M059J (cell line): ENCODE measurements at regions not wholly inside any gene's neighbourhood (a gene's known extent, or its start where the extent isn't known, plus 50 kb on each side); places are given as distances from the start of the nearest gene placed in this dataset.
A peak's percentile ranks its signal among the peaks of the same experiment; 100 is the strongest.

ENCODE experiments used
- DNase-seq: peaks from one replicate; pipeline ENCODE4 v3.0.0-alpha.2; 2012; ENCODE audit warnings: low read depth

DNA sequence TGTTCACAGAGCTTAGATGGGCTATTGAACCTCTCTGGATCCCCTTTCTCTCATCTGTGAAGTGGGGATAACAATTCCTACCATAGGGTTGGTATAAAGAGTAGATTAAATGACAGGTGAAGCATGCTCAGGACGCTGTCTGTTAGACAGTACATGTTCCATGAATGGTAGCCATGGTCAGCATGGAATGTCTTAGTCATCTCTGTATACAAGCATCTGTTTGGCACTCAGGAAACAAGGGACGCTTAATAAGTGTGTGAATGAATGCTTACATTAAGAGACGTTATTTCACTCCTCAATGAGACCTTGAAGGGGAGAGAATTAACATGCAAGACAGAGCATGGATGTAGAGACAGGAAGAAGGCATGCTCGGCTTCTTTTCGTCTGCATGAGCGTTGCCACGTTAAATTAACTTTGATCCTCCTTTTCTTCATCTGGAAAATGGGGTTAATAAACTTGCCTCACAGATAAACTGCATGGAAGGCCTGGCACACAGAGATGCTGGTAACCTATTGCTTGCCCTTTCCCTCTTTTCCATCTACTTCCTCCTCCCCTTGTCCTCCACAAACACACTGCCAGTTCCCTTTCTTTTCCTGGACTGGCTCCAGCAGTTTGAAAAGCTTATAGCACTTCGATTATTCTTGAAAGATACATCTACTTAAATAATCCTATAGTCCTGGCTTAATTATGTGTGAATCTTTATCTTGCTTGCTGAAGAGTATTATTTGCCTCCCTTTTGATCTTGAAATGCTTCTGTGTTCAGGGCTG lies 267.2 kb upstream of the MTNR1B start:
- no peak for DNase-seq

GRCh38 chr11:92702805-92703448 lies 266.5 kb upstream of the MTNR1B start:
- no peak for DNase-seq

DNA sequence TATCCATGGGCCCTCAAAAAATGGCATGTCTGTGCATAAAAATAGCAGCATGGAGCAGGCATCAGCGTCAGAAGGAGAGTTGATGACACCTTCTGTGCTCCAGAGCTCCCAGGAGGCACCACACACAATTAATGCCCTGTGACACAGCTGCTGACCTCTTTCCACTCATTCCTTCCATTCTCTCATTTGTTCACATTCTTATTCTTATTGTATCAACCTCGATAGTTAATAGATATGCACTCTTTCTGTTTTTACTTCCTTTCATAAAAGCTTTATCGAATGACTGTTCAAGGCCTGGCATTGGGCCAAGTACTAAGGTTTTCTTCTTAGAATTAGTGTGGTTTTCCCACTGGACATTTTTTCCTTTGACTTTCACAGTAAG lies 266.0 kb upstream of the MTNR1B start:
- DNase-seq: peak; percentile 27

DNA sequence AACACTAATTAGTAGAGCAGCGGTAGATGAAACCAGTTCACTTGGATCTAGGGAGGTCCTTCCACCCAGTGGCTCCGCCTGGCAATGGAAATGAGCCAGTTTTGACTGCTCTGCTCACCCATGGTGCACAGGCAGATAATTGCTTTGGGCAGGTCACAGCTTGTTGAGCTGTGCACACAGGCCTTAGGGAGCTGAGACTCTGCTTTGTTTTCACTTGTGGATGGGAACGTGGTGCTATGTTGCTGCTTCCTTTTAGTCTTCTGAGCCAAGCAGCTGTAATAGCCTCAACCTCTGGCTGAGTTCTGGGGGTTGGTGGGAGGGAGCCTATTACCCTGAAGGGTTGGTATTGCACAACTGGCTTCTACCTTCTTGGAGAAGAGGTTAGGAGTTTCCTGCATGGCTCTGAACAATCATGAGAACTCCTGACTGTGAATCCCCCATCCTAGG lies 262.3 kb upstream of the MTNR1B start:
- DNase-seq: no peak

DNA sequence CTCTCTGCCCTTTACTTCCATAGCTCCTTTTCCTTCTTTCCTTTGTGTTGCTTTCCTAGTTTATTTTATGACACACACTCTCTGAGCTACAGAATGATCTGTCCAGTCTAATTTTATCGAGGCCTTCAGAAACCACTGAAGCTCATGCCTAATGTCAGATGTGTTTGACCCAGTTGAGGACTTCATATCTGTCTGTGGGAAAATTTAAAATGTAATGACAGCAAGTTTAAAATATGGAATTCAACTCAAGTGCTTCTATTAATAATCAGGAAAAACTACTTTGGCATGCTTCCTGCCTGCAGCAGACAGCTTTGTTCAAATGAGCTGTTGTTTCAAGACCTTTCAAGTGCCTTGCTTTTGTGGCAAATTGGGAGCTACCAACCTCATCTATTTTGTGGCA lies 261.8 kb upstream of the MTNR1B start:
- no peak for DNase-seq

DNA sequence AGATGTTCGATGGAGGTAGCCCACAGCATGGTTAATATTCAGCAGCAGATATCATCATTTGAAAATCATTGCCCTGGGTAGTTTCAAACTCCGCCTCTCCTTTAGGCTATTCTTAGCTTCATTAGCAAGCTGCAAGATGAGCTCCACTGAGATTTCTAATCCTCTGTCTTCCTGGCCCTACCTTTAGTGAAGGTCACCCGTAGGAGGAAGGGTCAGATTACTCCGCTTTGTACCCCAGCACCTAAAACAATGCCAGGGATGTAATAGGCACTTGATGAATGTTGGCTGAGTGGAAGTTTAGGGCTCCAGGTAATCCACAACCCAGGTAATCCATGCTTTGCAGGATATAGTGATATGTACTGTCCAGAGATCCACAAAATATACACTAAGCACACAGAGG lies 260.1 kb upstream of the MTNR1B start:
- no peak for DNase-seq

GRCh38 chr11:92711926-92712325 lies 257.5 kb upstream of the MTNR1B start:
- DNase-seq: peak; percentile 26

DNA sequence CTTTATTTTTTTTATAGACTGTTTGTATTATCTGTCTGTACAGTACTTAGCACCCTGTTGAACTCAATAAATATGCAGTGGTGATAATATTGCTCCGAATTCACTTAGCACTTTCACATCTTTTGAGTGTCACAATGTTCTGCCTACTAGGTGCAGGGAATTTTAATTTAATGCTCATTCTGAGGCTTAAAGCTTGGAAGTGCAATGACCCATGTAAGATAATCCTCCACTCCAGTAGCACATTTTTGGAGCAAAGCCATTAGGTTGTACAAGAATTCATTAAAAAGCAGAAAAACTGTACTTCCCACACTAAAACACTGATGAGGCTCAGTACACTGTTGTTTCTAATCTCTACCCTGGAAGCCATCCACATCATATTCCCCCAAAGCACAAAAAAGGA lies 255.3 kb upstream of the MTNR1B start:
- DNase-seq: no peak

DNA sequence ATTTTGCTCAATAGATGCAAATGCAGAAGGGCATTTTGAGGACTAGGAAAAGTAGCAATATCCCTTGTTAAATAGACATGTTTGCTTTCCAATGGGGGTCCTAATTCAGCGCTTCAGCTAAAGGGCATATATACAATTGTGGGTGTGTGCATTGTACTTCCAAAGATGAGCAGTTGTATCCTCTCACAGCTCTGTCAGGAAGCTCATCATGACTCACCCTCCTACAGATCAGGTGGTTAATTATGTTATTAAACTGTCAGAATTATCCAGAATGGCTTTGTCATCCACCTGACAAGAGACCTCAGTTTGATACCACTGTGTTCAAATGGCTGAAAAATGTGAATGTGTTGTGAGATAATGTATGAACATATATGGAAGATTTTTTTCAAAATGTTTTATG lies 252.2 kb upstream of the MTNR1B start:
- no peak for DNase-seq

DNA sequence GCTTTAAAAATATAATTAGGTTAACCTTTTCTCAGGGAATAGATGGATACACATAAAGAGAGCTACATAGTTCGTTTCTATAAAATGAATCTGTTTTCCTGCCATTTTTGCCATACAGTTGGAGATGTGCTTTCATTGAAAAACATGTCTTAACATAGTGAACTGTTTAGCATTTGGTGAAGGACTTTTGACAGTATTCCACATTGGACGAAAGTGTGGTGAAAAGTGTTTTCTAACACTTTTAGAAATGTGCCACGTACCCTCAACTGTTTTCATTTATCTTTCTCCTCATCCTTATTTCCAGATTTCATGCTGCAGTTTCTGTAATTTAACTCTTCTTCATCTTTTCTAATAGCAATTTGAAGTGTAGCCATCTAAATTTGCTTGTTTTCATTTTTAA lies 249.1 kb upstream of the MTNR1B start:
- no peak for DNase-seq

- no peak for DNase-seq
Observed at GRCh38 chr11:92725352-92725751, 244.1 kb upstream of the MTNR1B start.

- DNase-seq: no peak
Observed at GRCh38 chr11:92727123-92727522, 242.3 kb upstream of the MTNR1B start.

DNA sequence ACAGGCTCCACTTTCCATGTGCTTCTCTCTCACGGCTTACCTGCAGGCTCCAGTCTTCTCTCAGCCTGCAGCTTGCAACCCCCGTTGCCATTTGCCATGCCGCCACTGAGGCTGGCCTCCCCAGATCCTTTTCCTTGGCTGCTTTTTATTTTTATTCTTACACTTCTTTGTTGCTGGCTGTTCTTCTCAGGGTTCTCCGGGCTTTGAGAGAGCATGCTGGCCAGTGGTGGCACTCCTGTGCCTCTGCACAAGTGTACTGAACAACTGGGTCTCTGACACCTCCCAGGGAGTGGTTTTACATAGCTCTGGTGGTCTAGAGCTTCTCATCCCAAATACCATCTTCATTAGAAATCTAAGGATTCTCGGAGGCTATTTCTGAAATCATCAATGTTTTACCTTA lies 241.7 kb upstream of the MTNR1B start:
- DNase-seq: no peak

- DNase-seq: no peak
Observed at GRCh38 chr11:92728628-92729027, 240.8 kb upstream of the MTNR1B start.

DNA sequence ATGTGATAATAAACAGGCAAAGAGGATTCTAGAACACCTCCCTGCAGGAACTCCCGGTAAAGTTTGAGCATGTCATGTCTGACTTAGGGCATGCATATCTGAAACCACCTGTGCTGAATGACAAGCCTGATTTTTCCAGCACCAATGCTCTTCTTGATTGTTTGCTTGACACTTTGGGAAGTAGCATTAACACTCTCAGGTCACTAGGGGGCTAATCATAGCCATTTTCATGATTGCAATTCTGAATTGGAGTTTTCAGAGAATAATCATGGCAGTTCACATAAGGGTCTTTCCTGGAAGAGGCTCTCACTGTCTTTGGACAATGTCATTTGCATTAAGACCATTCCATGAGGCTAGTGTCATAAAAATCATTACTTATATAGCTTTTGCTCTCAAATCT lies 234.4 kb upstream of the MTNR1B start:
- no peak for DNase-seq

DNA sequence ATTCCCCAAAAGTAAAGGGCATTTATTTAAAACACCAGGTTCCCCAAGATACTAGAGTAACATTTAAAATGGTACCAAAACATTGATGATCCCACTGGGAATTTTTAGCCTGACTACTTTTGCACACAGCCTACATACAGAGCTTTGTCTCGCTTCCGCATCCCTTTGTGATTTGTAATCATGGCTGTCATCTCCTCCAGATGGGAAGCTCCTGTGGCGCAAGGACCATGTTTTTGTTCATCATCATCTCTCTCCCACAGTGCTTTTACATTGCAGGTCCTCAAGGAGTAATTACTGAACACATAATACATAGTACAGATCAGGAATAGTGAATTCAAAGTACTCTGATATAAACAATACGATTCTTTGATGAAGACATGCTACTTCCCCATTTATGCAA lies 231.2 kb upstream of the MTNR1B start:
- no peak for DNase-seq

- DNase-seq: peak; percentile 15
Observed at GRCh38 chr11:92739041-92739440, 230.4 kb upstream of the MTNR1B start.

- no peak for DNase-seq
Observed at GRCh38 chr11:92739491-92739890, 230.0 kb upstream of the MTNR1B start.

DNA sequence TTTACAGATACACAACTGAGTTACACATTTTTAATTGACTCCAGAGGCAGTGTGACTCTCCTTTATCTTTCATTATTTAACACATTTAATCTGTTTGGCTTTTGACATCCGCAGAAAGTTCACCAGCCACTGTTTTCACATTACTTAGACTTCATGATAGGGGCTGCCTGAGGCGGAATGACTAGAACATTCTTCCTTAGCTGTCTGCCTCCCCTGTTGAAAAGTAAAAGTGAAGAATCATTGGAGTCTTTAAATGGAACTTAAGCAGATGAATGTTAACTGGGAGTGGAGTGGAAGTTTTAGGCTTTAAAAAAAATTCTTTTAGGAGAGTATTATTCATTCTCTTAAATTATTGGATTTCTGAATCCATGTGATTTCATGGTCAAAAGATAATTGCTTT lies 229.2 kb upstream of the MTNR1B start:
- DNase-seq: no peak

DNA sequence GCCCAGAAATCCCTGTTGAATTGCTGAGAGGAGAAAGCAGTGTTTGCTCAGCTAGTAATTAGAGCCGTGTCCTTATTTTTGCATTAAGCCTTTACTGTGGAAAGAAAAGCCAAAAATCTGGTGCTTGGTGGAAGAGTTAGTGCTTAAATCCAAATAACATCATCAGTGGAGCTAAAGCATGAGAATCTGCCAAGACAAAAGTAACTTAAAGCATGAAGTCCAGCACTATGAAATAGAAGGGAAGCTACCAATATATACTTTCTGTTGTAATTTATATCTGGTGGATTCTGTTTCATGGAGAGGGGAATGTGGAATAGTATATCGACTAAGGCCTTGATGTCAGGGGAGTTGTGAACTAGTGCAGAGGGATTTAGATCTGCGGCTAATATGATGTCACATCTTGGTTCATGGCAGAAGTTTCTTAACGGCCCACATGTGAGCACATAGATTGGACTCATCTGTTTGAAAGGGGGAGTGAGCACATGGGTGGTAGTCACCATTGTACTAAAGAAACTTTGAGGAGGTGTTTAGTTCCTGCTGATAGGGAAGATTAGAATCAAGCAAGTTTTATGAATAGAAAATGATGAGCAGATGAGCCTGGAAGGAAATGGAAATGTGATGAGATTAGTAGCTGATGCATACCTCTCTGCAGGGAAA lies 224.4 kb upstream of the MTNR1B start:
- no peak for DNase-seq

DNA sequence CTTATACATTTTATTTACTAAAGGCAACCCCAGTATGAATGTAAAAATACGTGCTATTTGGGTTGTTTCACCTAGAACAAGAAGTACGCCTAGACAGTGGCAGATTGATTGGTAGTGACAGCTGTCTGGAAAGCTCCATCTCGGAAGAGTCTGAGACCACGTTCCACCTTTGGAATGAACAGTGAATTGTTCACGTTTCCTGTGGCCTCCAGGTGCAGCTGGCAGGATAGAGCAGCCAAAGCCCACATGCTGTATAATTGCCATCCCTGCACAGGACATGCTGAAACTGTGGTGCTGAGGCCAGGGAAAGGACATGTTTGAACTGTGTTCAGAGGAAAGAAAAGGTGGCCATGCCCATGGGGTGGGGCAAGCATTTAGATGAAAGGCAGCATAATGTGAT lies 218.7 kb upstream of the MTNR1B start:
- no peak for DNase-seq

GRCh38 chr11:92751594-92751993 lies 217.9 kb upstream of the MTNR1B start:
- DNase-seq: no peak

DNA sequence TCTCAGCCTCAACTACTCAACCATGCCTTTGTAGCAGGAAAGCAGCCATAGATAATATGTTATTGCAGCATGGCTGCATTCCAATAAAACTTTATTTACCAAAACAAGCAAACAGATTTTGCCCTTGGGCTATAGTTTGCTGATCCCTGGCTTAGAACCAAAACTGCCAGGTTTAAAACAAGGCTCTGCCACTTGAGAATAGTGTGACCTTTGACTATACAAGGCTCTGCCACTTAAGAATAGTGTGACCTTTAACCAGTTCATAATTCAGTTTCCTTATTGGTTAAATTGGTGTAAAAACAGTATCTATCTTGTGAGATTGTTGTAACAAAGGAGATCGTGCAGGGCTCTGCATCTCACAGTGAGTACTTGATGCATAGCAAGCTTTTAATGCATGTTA lies 217.3 kb upstream of the MTNR1B start:
- DNase-seq: no peak
